HL-60 (cell line): ENCODE measurements at regions not wholly inside any gene's neighbourhood (a gene's known extent, or its start where the extent isn't known, plus 50 kb on each side); places are given as distances from the start of the nearest gene placed in this dataset.
A peak's percentile ranks its signal among the peaks of the same experiment; 100 is the strongest.

Source experiments
- DNase-seq, 2 experiments: peaks; one replicate each; pipeline ENCODE4 v3.0.0-alpha.2; 2010 to 2020; ENCODE audit warnings: low read depth in 1 of 2, low spot score in 1 of 2
- H3K27ac ChIP-seq: fragments of 250-450 bp; sonication (Bioruptor Pico); replicated peaks from 2 replicates; pipeline ENCODE4 v1.5.1; 2020; ENCODE audit warnings: mild to moderate bottlenecking, moderate library complexity
- H3K27me3 ChIP-seq: fragments of 250-450 bp; sonication (Bioruptor Pico); 2 replicates; pipeline ENCODE4 v1.5.1; 2021; ENCODE audit warnings: mild to moderate bottlenecking, moderate library complexity; ENCODE audit not compliant: insufficient read depth, poor library complexity, severe bottlenecking
- H3K4me3 ChIP-seq: replicated peaks from 2 replicates; pipeline ENCODE4 v1.5.1; 2011; ENCODE audit warnings: mild to moderate bottlenecking, control low read depth, low read length; ENCODE audit not compliant: insufficient read depth
- CTCF ChIP-seq: IDR thresholded peaks from one replicate; pipeline ENCODE4 v1.5.1; 2011; ENCODE audit warnings: low read length, control low read depth, inconsistent platforms; ENCODE audit not compliant: insufficient read depth
- GABPA ChIP-seq: IDR thresholded peaks from 2 replicates; pipeline ENCODE4 v1.6.1; 2012; ENCODE audit warnings: low read depth
- POLR2AphosphoS5 ChIP-seq: IDR thresholded peaks from 2 replicates; pipeline ENCODE4 v1.6.1; 2012; ENCODE audit warnings: low read depth
- SPI1 ChIP-seq: IDR thresholded peaks from 2 replicates; pipeline ENCODE4 v1.6.1; 2012; ENCODE audit warnings: low read depth, mild to moderate bottlenecking, borderline replicate concordance
- TF ChIP-seq, protein P1 (sequence below): IDR thresholded peaks from 2 replicates; pipeline ENCODE4 v1.6.1; 2012; ENCODE audit warnings: low read depth; ENCODE audit not compliant: insufficient replicate concordance

DNA sequence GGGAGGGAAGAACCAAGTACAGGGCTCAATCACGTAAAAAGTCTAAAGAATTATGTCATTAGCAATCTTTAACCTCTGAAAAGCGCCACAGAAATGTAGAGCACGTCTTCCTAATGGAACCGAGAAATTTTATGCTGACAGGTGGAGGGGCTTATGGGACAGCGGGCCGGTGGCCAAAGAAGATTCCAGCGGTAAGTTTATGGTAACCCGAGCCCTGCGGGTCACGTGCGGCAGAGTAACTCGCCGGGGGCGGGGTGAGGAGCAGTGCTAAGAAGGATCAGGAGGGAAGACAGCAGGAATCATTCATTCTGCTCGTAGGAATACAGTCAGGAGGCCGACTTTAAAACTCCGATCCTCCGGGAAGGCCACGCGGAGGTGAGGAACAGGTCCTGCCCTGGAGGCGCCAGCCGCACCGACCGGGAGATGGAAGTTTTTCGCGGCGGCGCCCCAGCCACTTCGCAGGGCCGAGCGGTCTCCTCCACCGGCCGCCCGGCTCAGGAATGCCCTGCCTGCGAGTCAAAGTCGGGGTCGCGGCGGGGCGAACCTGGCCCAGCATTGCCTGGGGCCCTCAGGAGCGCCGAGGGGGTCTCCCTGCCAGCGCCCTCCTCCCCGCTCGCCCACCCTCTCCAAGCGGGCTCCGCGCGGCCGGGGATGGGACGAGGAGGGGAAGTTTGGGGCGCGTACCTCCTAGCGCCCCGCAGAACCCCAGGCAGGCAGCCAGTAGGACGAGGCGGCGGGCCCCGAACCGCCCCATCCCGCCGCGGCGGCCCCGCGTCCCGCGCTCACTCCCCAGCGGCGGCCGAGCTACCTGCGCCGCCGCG lies 101.8 kb downstream of the ESM1 start:
- DNase-seq: no peak
- no peak overlapping the region for H3K27ac ChIP-seq

GRCh38 chr5:54882841-54883240 lies 102.6 kb downstream of the ESM1 start:
- TF ChIP-seq CTCF (no peak), GABPA (no peak), SPI1 (no peak), POLR2AphosphoS5 (no peak)
- TF ChIP-seq, protein P1, sequence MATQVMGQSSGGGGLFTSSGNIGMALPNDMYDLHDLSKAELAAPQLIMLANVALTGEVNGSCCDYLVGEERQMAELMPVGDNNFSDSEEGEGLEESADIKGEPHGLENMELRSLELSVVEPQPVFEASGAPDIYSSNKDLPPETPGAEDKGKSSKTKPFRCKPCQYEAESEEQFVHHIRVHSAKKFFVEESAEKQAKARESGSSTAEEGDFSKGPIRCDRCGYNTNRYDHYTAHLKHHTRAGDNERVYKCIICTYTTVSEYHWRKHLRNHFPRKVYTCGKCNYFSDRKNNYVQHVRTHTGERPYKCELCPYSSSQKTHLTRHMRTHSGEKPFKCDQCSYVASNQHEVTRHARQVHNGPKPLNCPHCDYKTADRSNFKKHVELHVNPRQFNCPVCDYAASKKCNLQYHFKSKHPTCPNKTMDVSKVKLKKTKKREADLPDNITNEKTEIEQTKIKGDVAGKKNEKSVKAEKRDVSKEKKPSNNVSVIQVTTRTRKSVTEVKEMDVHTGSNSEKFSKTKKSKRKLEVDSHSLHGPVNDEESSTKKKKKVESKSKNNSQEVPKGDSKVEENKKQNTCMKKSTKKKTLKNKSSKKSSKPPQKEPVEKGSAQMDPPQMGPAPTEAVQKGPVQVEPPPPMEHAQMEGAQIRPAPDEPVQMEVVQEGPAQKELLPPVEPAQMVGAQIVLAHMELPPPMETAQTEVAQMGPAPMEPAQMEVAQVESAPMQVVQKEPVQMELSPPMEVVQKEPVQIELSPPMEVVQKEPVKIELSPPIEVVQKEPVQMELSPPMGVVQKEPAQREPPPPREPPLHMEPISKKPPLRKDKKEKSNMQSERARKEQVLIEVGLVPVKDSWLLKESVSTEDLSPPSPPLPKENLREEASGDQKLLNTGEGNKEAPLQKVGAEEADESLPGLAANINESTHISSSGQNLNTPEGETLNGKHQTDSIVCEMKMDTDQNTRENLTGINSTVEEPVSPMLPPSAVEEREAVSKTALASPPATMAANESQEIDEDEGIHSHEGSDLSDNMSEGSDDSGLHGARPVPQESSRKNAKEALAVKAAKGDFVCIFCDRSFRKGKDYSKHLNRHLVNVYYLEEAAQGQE: no peak
- H3K27ac ChIP-seq: no peak overlapping the region
- peaks cover 2% of the 10 kb centered on the region for H3K27me3 ChIP-seq
- H3K4me3 ChIP-seq: no peak overlapping the region
- no peak for DNase-seq

More for the DNA sequence above, 101.8 kb downstream of the ESM1 start:
- Histone ChIP-seq H3K4me3 (peak overlapping the region; percentile 21; the same call in 1 of the 2 replicates), H3K27me3 (peaks cover 2% of the 10 kb centered on the region)
- TF ChIP-seq SPI1: no peak
- no peak for TF ChIP-seq GABPA
- TF ChIP-seq CTCF: no peak
- TF ChIP-seq, protein P1: no peak
- no peak for TF ChIP-seq POLR2AphosphoS5

- no peak for TF ChIP-seq POLR2AphosphoS5
- no peak for TF ChIP-seq CTCF
- no peak overlapping the region for H3K27ac ChIP-seq
- DNase-seq: no peak
- H3K4me3 ChIP-seq: no peak overlapping the region
- H3K27me3 ChIP-seq: peaks cover 2% of the 10 kb centered on the region
Observed at GRCh38 chr5:54882101-54882500, 103.3 kb downstream of the ESM1 start.
